Astrocyte of the cerebellum (primary cell): ENCODE measurements at regions not wholly inside any gene's neighbourhood (a gene's known extent, or its start where the extent isn't known, plus 50 kb on each side); places are given as distances from the start of the nearest gene placed in this dataset.
"Not testable (repeated sequence)": the region's sequence is repeated elsewhere in the genome, so short reads cannot be mapped to it uniquely, and the experiment has no call there.

ENCODE experiments used
- DNase-seq: peaks from one replicate; pipeline ENCODE4 v3.0.0-alpha.2; 2011; ENCODE audit warnings: low read depth
- H3K4me3 ChIP-seq: 2 replicates; pipeline ENCODE4 v1.5.1; 2011; ENCODE audit warnings: mild to moderate bottlenecking, low read depth, low read length, moderate library complexity
- CTCF ChIP-seq: IDR thresholded peaks from 2 replicates; pipeline ENCODE4 v1.5.1; 2012; ENCODE audit warnings: low read length, low read depth, moderate library complexity, mild to moderate bottlenecking; ENCODE audit errors: missing control alignments
- in situ Hi-C: cut with HindIII; loops from 2 replicates; pipeline ENCODE4 v1.10.0; 2017; ENCODE audit warnings: low sequenced_read_pairs

- no peak for TF ChIP-seq CTCF
- H3K4me3 ChIP-seq: no peak overlapping the region
- DNase-seq: no peak
- in situ Hi-C loops: no loop called here
These were observed 76.8 kb upstream of the SIRPG start for GRCh38 chr20:1734269-1734858.

GRCh38 chr20:1731828-1732375, 74.3 kb upstream of the SIRPG start:
- H3K4me3 ChIP-seq, DNase-seq, in situ Hi-C loops: not testable (repeated sequence)

GRCh38 chr20:1730981-1731711, 73.6 kb upstream of the SIRPG start:
- in situ Hi-C loops, H3K4me3 ChIP-seq, DNase-seq: not testable (repeated sequence)

GRCh38 chr20:1727303-1727702, 69.7 kb upstream of the SIRPG start:
- DNase-seq, in situ Hi-C loops, H3K4me3 ChIP-seq: not testable (repeated sequence)

- H3K4me3 ChIP-seq: no peak overlapping the region
- no peak for TF ChIP-seq CTCF
- in situ Hi-C loops: no loop called here
- no peak for DNase-seq
These were observed 67.3 kb upstream of the SIRPG start for GRCh38 chr20:1724901-1725300.

- in situ Hi-C loops: no loop called here
- no peak for TF ChIP-seq CTCF
These were observed 65.0 kb upstream of the SIRPG start for GRCh38 chr20:1722513-1723050.

GRCh38 chr20:1721687-1722512, 64.3 kb upstream of the SIRPG start:
- no peak for DNase-seq
- in situ Hi-C loops: no loop called here
- TF ChIP-seq CTCF: no peak
- H3K4me3 ChIP-seq: no peak overlapping the region

More at GRCh38 chr20:1722513-1723050, 65.0 kb upstream of the SIRPG start:
- DNase-seq: no peak
- H3K4me3 ChIP-seq: no peak overlapping the region
